Mesenchymal stem cell (in vitro differentiated cells and primary cell): ENCODE measurements at regions not wholly inside any gene's neighbourhood (a gene's known extent, or its start where the extent isn't known, plus 50 kb on each side); places are given as distances from the start of the nearest gene placed in this dataset.

Experiments used
- DNase-seq: peaks from one replicate; pipeline ENCODE4 v3.0.0-alpha.2; 2013
- H2AFZ ChIP-seq: one replicate; pipeline ENCODE4 v1.6.1; 2013; ENCODE audit warnings: low read depth, mild to moderate bottlenecking, control low read depth, inconsistent platforms, low read length, moderate library complexity
- H2AK5ac ChIP-seq: 2 replicates; pipeline ENCODE4 v1.6.1; 2013; ENCODE audit warnings: low read length, moderate library complexity, mild to moderate bottlenecking, inconsistent platforms; ENCODE audit not compliant: severe bottlenecking
- H2BK120ac ChIP-seq: one replicate; pipeline ENCODE4 v1.6.1; 2013; ENCODE audit warnings: low read depth, mild to moderate bottlenecking, inconsistent platforms, low read length, moderate library complexity
- H2BK12ac ChIP-seq, 2 experiments: one replicate each; pipeline ENCODE4 v1.6.1; 2013; ENCODE audit warnings: inconsistent platforms in 2 of 2, low read length in 2 of 2, mild to moderate bottlenecking in 2 of 2, moderate library complexity in 2 of 2, control low read depth in 1 of 2
- H2BK15ac ChIP-seq: one replicate; pipeline ENCODE4 v1.6.1; 2013; ENCODE audit warnings: mild to moderate bottlenecking, low read depth, inconsistent platforms; ENCODE audit not compliant: poor library complexity, severe bottlenecking
- H2BK5ac ChIP-seq: 2 replicates; pipeline ENCODE4 v1.6.1; 2013; ENCODE audit warnings: low read depth, mild to moderate bottlenecking, low read length, control low read depth, inconsistent platforms; ENCODE audit not compliant: poor library complexity, severe bottlenecking
- H3K14ac ChIP-seq, 2 experiments: one replicate each; pipeline ENCODE4 v1.6.1; 2013; ENCODE audit warnings: inconsistent platforms in 2 of 2, low read length in 2 of 2, control low read depth in 1 of 2, mild to moderate bottlenecking in 1 of 2, moderate library complexity in 1 of 2
- H3K18ac ChIP-seq, 2 experiments: one replicate each; pipeline ENCODE4 v1.6.1; 2013; ENCODE audit warnings: inconsistent platforms in 2 of 2, low read length in 2 of 2, control low read depth in 1 of 2, low read depth in 1 of 2, mild to moderate bottlenecking in 1 of 2
- H3K23ac ChIP-seq, 2 experiments: one replicate each; pipeline ENCODE4 v1.6.1; 2013; ENCODE audit warnings: inconsistent platforms in 2 of 2, low read length in 2 of 2, mild to moderate bottlenecking in 2 of 2, moderate library complexity in 2 of 2, control low read depth in 1 of 2
- H3K27ac ChIP-seq: 2 replicates; pipeline ENCODE4 v1.5.1; 2013; ENCODE audit warnings: mild to moderate bottlenecking, moderate library complexity, low read length, control low read depth, inconsistent platforms; ENCODE audit not compliant: poor library complexity, severe bottlenecking
- H3K27me3 ChIP-seq, 2 experiments: 2 replicates each; pipeline versions ENCODE4 v1.6.1 to v1.7.0; 2013; ENCODE audit warnings: low read length in 2 of 2, mild to moderate bottlenecking in 2 of 2, moderate library complexity in 2 of 2, control low read depth in 1 of 2, inconsistent platforms in 1 of 2; ENCODE audit not compliant: control insufficient read depth in 1 of 2, insufficient read depth in 1 of 2
- H3K36me3 ChIP-seq, 2 experiments: 2 replicates each; pipeline versions ENCODE4 v1.6.1 to v1.7.0; 2013; ENCODE audit warnings: low read length in 2 of 2, control low read depth in 1 of 2, inconsistent platforms in 1 of 2, low read depth in 1 of 2, mild to moderate bottlenecking in 1 of 2; ENCODE audit not compliant: insufficient read depth in 2 of 2, control insufficient read depth in 1 of 2
- H3K4ac ChIP-seq, 2 experiments: one replicate each; pipeline ENCODE4 v1.6.1; 2013; ENCODE audit warnings: inconsistent platforms in 2 of 2, low read length in 2 of 2, mild to moderate bottlenecking in 2 of 2, moderate library complexity in 2 of 2, control low read depth in 1 of 2, low read depth in 1 of 2
- H3K4me1 ChIP-seq: 2 replicates; pipeline ENCODE4 v1.6.1; 2013; ENCODE audit warnings: low read depth, low read length, control low read depth; ENCODE audit not compliant: control insufficient read depth, insufficient read depth
- H3K4me2 ChIP-seq: 2 replicates; pipeline ENCODE4 v1.6.1; 2013; ENCODE audit warnings: low read length, mild to moderate bottlenecking, inconsistent platforms; ENCODE audit not compliant: poor library complexity, severe bottlenecking
- H3K4me3 ChIP-seq, 2 experiments: 2 replicates each; pipeline versions ENCODE4 v1.5.1 to v1.7.0; 2013; ENCODE audit warnings: low read length in 2 of 2, mild to moderate bottlenecking in 2 of 2, control low read depth in 1 of 2, low read depth in 1 of 2; ENCODE audit not compliant: insufficient read depth in 1 of 2
- H3K79me1 ChIP-seq: replicated peaks from 2 replicates; pipeline ENCODE4 v1.6.1; 2013; ENCODE audit warnings: mild to moderate bottlenecking, control low read depth, low read length, inconsistent platforms; ENCODE audit not compliant: poor library complexity, severe bottlenecking
- H3K9ac ChIP-seq: 2 replicates; pipeline ENCODE4 v1.7.0; 2013; ENCODE audit warnings: mild to moderate bottlenecking, low read length, moderate library complexity
- H3K9me3 ChIP-seq: 2 replicates; pipeline ENCODE4 v1.7.0; 2013; ENCODE audit warnings: mild to moderate bottlenecking, low read length; ENCODE audit not compliant: control insufficient read depth
- H4K8ac ChIP-seq: one replicate; pipeline ENCODE4 v1.6.1; 2013; ENCODE audit warnings: inconsistent platforms, mild to moderate bottlenecking, low read length, moderate library complexity
- H4K91ac ChIP-seq: one replicate; pipeline ENCODE4 v1.6.1; 2013; ENCODE audit warnings: mild to moderate bottlenecking, low read length, inconsistent platforms
- WGBS: methylation state at CpG from one replicate; pipeline ENCODE4 v1.1.7; 2013; ENCODE audit warnings: mixed read lengths; 5-methylcytosine and 5-hydroxymethylcytosine counted together

DNA sequence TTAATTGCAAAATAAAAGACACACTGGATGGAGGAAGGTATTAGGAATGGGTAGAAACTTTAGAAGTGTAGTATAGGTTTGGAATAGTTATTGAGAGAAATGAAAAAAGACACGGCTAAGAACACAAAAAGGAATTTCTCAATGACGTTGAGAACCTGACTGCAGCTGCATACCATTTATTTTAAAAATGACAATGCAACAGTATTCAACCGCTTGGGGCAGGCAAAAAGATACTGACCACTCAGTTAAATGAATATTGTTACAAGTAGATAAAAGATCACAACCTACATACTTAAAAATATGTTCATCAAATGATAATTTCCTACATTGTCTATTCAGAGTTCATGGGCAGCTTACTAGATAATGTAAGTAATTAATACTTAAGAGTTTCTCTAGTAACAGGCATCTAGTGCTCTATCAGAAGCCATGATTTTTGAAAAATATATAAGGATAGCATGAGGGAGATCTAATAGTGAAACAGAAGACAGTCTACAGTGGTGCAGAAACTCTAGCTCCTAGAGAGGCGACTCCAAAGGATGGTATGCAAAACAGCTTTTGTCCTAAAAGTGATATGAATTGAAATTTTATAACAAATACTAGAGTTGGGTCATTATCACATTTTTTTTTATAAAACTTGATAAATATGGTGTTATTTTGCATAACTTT is 216.2 kb upstream of the VEGFC start:
- no peak overlapping the region for H3K4me2 ChIP-seq
- H2BK120ac ChIP-seq, result no peak overlapping the region
- H2BK5ac ChIP-seq, result no peak overlapping the region
- no peak overlapping the region for H2AK5ac ChIP-seq
- no peak overlapping the region for H4K8ac ChIP-seq
- H3K9me3 ChIP-seq, result peaks cover 26% of the 10 kb centered on the region
- no peaks in the 10 kb centered on the region for H3K36me3 ChIP-seq
- H3K14ac ChIP-seq, result no peak overlapping the region
- WGBS, result 90% methylated on average over 2 of the region's 4 CpGs
- H3K79me1 ChIP-seq, result no peaks in the 10 kb centered on the region
- no peak overlapping the region for H3K18ac ChIP-seq
- peak overlapping the region in 1 of 2 experiments; percentile 54 for H3K4me3 ChIP-seq
- H3K4me1 ChIP-seq, result no peaks in the 10 kb centered on the region
- H3K27me3 ChIP-seq, result no peaks in the 10 kb centered on the region
- H2BK12ac ChIP-seq, result no peak overlapping the region
- H2AFZ ChIP-seq, result no peak overlapping the region
- no peak overlapping the region for H3K4ac ChIP-seq
- DNase-seq, result no peak
- no peak overlapping the region for H3K27ac ChIP-seq
- no peak overlapping the region for H3K23ac ChIP-seq
- peak overlapping the region; percentile 92 for H3K9ac ChIP-seq
- H4K91ac ChIP-seq, result no peak overlapping the region
- no peak overlapping the region for H2BK15ac ChIP-seq

DNA sequence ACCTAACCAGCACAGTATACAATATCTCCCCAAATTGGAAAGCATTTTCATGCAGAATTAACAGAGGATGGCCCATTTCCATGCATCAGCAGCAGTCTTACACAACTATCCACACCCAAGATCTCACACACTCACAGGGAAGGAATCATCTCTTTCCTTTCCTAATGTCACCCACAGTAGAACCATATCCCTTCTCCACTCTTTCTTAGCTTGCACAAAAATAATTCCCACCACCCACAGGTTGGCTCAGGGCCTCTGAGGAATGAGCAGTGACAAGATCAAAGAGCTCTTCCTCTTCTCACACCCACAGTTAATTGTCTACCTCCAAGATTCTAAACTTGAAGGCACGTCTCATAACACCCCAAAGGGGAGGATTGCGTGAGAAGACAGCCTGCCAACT is 217.7 kb upstream of the VEGFC start:
- H3K27ac ChIP-seq, result no peak overlapping the region
- H3K27me3 ChIP-seq, result no peaks in the 10 kb centered on the region
- no peaks in the 10 kb centered on the region for H3K79me1 ChIP-seq
- no peaks in the 10 kb centered on the region for H3K36me3 ChIP-seq
- peak overlapping the region; percentile 92 for H3K9ac ChIP-seq
- H2BK5ac ChIP-seq, result no peak overlapping the region
- no peak overlapping the region for H2AK5ac ChIP-seq
- no peaks in the 10 kb centered on the region for H3K4me1 ChIP-seq
- H3K4ac ChIP-seq, result peak overlapping the region in 1 of 2 experiments; percentile 49
- peak overlapping the region in 1 of 2 experiments; percentile 41 for H3K14ac ChIP-seq
- H4K8ac ChIP-seq, result no peak overlapping the region
- H3K23ac ChIP-seq, result no peak overlapping the region
- peak overlapping the region in 1 of 2 experiments; percentile 54 for H3K4me3 ChIP-seq
- no peak overlapping the region for H2AFZ ChIP-seq
- no peak overlapping the region for H2BK15ac ChIP-seq
- no peak overlapping the region for H2BK12ac ChIP-seq
- no peak overlapping the region for H3K18ac ChIP-seq
- no peak overlapping the region for H3K4me2 ChIP-seq
- no peak overlapping the region for H2BK120ac ChIP-seq
- H3K9me3 ChIP-seq, result peaks cover 28% of the 10 kb centered on the region
- no peak for DNase-seq
- H4K91ac ChIP-seq, result no peak overlapping the region
- WGBS, result 50% methylated on average over 2 of the region's 2 CpGs

DNA sequence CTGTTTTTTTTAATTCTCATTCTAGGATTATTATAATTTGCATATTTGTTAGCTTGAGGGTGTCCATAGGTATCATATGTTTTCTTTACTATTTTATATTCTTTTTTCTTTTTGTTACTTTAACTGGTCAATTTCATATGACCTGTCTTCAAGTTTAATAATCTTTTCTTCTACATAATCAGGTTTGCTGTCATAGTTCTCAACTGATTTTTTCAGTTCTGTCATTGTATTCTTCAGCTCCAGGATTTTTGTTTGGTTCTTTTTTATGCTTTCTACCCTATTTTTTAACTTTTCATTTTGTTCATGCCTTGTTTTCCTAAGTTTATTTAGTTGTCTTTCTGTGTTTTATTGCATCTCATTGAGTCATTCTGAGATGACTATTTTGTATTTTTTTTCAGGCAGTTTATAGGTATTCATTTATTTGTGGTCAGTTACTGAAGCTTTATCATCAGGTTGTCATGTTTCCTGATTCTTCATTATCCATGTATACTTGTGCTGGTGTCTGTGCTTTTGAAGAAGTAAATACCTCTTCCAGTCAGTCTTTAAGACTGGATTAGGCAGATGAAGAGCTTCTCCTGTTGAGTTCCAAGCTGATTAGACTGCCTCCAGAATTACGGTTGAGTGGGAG is 220.3 kb upstream of the VEGFC start:
- no peak overlapping the region for H2AK5ac ChIP-seq
- H3K23ac ChIP-seq, result no peak overlapping the region
- no peak overlapping the region for H3K4ac ChIP-seq
- no peak overlapping the region for H2BK12ac ChIP-seq
- no peak overlapping the region for H2AFZ ChIP-seq
- no peak overlapping the region for H3K18ac ChIP-seq
- no peak for DNase-seq
- no peak overlapping the region for H3K9ac ChIP-seq
- no peak overlapping the region for H3K4me3 ChIP-seq
- no peak overlapping the region for H3K14ac ChIP-seq
- H2BK5ac ChIP-seq, result no peak overlapping the region
- H2BK15ac ChIP-seq, result no peak overlapping the region
- H3K27me3 ChIP-seq, result no peaks in the 10 kb centered on the region
- 100% methylated on average over 1 of the region's 1 CpG for WGBS
- H3K4me1 ChIP-seq, result no peaks in the 10 kb centered on the region
- H3K4me2 ChIP-seq, result no peak overlapping the region
- no peak overlapping the region for H2BK120ac ChIP-seq
- no peaks in the 10 kb centered on the region for H3K36me3 ChIP-seq
- H3K9me3 ChIP-seq, result peaks cover 28% of the 10 kb centered on the region
- no peak overlapping the region for H4K8ac ChIP-seq
- no peak overlapping the region for H4K91ac ChIP-seq
- no peaks in the 10 kb centered on the region for H3K79me1 ChIP-seq
- H3K27ac ChIP-seq, result no peak overlapping the region

DNA sequence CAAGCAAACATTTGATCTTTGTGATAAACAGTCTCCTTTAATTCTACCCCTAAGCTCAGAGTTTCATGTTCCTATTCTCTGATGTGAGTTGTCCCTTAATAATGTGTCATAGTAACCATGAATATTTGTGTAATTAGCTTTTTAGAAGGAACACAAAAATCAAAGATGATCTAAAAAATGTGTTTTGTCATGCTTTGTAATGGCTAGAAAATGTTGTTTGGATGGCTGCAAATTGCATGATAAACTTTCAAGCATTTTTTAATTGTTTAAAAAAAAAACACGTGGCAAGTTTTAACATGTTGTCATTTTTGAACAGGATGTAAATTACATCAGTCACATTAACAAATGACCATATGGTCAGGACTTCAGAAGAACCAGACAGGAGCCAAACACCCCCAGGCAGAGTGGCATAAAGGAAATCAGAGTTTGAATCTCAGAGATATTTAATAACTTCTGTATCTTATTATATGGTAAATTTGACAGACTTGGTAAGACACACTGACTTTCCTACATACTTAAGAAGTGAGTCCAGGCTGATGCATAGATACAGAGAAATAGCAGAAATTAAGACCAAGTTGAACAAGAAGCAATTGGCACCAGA is 223.9 kb upstream of the VEGFC start:
- Histone ChIP-seq H2BK5ac (no peak overlapping the region), H3K14ac (no peak overlapping the region), H3K4me3 (no peak overlapping the region), H4K8ac (no peak overlapping the region), H3K4ac (no peak overlapping the region), H3K27me3 (no peaks in the 10 kb centered on the region), H2BK120ac (no peak overlapping the region), H3K23ac (no peak overlapping the region), H3K18ac (no peak overlapping the region), H3K36me3 (no peaks in the 10 kb centered on the region), H3K79me1 (no peaks in the 10 kb centered on the region), H3K27ac (no peak overlapping the region), H2BK12ac (no peak overlapping the region), H3K9ac (peak overlapping the region; percentile 90), H2AFZ (no peak overlapping the region), H3K4me1 (no peaks in the 10 kb centered on the region), H2BK15ac (no peak overlapping the region), H3K4me2 (no peak overlapping the region), H2AK5ac (no peak overlapping the region), H4K91ac (no peak overlapping the region), H3K9me3 (peaks cover 26% of the 10 kb centered on the region)
- no CpG with 5 or more reads among the region's 1 CpG for WGBS
- peak; percentile 13 for DNase-seq
